ENCODE measurements at regions not wholly inside any gene's neighbourhood (a gene's known extent, or its start where the extent isn't known, plus 50 kb on each side); places are given as distances from the start of the nearest gene placed in this dataset.
"Not testable (repeated sequence)": the region's sequence is repeated elsewhere in the genome, so short reads cannot be mapped to it uniquely, and the experiment has no call there.

DNA sequence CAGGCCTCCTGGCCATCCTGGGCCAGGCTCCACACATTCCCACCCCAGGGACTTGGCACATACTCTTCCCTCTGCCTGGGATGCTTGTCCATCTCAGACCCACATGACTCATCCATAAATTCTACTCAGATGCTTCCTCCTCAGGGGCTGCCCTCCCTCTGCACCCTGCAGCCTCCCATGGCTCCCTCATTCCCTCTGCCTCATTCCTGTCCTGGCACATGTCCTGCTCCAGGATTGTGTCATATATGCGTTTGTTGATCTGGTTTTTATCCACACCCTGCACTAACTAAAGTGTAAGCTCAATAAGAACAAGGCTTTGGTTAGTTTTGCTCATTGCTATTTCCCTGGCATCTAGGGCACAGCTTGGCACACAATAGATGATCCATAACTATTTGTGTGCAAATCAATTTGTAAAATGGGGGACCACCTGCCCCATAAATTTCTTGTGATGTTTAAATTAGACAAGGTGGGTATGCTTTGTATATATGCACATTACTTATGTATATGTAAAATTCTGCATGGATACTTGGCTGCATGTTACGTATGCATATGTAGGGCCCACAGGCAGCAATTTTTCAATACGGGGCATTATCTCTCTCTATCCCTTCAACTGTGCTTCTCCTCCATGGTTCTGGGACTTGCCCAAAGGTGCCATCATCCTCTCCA is 191.4 kb downstream of the PTPRU start:
- DNase-seq = no peak

- peak; percentile 91 for DNase-seq
Measured at GRCh38 chr1:29426701-29427279, 190.5 kb downstream of the PTPRU start.

DNA sequence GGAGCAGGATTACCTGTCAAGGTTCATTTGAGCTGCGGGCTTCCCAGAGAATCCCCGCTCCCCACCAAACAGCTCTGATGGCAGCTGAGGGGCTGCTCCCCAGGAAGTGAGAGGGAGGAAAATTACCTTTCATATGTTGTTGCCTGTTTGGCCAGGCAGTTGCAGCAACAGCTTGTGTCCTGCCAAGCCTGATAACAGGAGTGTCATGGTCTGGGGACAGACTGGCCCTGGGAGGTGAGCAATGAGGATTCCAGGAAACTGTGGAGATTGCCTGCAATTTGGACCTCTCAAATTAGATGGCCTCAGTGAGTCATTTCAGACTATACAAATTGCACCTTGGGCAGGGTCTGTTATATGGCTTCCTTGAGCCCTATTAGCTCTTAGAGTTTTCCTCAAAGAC is 189.3 kb downstream of the PTPRU start:
- peak; percentile 39 for DNase-seq

- DNase-seq = no peak
Measured at GRCh38 chr1:29424266-29424665, 187.9 kb downstream of the PTPRU start.

- DNase-seq = no peak
Measured at GRCh38 chr1:29420202-29420601, 183.9 kb downstream of the PTPRU start.

GRCh38 chr1:29417971-29418370 is 181.6 kb downstream of the PTPRU start:
- no peak for DNase-seq

DNA sequence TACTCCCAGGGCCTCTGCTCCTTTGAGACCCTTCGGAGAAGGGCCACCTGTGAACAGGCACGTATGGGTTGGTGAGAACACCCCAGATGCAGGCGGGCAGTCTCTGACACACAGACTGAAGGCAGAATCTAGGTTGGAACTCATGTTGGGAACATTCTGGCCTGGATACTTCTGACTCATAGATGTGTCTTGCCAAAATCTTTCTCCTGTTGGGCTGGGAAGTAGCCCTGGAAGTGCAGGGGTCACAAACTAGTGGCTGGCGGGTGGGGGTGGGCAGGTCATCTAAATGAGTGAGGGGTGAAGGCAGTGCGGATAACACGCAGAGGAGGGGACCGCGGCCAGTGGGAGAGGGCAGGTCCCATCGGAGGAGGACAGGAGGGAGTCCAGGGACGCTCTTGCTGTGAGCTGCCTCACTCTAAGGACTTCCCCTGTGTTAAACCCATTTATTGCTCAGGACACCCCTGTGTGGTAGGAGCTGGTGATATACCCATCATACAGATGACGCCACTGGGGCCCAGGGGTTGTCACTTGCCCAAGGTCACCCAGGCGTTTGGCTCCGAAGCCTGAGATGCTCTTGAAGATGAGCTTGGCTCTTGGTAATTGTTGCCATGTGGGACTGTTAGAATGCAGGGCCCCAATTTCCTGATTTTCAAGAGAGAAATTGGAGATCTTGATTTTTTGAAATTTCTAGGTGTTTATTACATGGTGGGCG is 181.0 kb downstream of the PTPRU start:
- no peak for DNase-seq

DNA sequence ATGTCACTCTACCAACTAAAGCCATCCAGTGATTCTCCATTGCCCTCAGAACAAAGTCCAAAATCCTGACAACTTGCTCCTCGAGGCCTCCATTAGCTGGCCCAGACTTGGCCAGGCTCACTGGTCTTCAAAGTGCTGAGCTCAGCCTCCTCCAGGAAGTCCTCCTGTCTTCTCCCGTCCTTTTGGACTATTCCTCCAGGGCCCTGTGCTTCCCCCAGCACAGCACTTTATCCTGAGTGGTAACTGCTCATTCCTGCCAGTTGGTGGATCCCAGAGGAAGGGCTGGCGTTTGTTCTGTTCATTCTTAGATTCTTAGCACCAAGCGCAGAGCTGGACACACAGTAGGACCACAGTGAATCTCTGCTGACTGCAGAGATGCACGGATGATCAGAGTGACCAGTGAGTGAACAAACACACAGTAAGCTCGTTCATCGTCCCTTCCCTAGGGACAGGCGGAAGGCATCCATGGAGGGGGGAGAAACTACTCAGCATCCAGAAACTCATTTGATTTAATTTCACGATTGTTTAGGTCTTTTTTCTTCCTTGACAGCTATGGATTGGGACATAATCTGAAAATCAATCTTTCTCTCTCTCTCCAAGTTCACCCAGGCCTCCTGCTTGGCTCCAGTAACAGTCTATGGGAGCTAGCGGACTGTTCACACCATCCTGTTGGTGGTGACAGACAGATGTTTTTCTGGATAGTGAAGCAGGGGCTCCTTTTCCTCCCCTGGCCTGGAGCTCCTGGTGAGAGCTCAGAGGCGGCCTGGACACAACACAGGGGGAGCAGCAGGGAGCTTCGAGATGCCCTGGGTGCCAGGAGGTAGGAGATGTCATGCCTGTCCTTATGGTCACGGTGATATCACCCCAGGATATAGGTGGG is 180.2 kb downstream of the PTPRU start:
- no peak for DNase-seq

DNA sequence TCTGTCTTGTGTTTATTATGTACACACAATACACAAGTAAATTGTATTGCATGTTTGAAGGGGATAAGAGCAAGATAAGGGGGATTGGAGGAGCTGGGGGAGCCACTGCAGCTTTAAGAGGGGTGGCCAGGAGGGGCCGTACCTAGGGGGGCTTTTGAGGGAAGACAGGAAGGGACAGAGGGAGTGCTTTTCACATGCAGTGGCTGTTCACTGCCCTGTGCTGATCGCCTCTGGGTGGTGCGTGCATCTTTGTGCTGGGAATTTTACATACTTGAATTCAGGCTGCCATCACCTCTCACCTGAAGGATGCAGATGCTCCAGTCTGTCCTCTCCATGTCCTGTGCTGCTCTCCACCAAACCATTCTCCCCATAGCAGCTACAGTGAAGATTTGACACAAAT is 179.5 kb downstream of the PTPRU start:
- no peak for DNase-seq

DNA sequence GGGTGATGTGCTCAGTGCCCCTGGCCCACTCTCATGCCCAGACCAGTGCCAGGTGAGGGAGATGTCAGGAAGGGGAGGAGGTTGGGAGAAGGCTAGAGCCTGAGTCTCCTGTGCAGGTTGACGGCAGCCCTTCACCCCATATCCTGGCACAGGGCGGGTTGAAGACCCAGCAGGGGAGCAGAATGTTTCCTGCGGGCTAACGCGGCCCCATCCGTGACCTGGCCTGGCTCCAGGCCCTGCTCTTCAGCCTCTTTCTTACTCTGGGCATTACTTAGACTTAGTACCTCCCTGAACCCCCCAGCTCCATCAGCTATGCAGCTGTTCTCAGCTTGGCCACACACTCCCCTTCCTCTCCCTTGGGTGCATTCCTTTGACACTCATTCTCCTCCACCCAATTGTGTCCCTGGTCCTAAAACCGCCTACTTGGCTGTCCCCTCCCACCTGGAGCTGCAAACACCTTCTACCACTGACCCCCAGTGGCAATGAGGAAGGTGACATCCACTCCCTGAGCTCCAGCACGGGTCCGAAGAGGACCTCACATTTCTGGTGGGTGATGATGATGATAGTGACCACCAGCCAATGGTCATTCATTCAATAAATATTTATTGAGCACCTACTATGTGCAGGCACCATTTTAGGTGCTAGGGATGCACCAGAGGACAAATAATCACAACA is 179.0 kb downstream of the PTPRU start:
- DNase-seq = peak; percentile 78

GRCh38 chr1:29414086-29414485 is 177.8 kb downstream of the PTPRU start:
- DNase-seq = no peak

- DNase-seq = no peak
Measured at GRCh38 chr1:29413661-29414060, 177.3 kb downstream of the PTPRU start.

DNA sequence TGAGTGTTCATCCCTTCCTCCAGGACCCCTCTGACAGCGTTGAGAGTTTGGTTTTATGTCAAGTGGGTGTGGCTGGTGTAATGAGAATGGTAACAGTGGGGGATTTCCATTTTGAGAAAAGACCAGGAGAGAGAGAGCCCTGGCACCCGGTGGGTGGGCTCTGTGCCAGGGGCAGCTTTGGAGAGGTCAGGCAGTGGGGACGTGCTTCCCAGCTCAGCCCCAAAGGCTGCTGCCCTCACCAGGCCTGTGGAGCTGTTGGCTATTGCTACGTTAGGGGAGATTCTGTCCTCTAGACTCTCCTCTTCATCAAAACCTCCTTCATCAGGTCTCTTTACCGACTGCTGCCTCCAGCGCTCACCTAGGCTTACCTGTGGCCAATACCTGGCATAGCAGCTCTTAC is 176.3 kb downstream of the PTPRU start:
- DNase-seq = no peak

GRCh38 chr1:29410476-29410875 is 174.2 kb downstream of the PTPRU start:
- DNase-seq = peak; percentile 100

DNA sequence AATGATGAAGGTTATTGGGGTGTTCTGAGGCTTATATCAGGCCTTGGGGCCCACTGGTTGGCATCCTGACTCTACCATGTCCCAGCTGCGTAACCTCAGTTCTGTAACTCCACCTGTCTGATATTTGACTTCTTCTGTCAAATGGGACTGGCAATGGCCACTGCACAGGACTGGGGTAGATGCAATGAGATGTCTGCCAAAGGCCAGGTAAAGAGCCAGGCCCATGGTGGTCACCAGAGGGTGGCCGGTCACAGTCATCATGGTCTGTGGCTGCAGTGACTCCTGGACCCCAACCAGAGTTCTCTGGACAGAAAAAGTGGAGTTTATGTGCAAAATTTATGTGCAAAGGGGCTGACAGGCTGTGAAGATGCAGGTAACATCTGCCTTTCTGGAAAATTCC is 173.3 kb downstream of the PTPRU start:
- no peak for DNase-seq

- DNase-seq = no peak
Measured at GRCh38 chr1:29408831-29409605, 172.7 kb downstream of the PTPRU start.

GRCh38 chr1:29406814-29407213 is 170.5 kb downstream of the PTPRU start:
- no peak for DNase-seq

DNA sequence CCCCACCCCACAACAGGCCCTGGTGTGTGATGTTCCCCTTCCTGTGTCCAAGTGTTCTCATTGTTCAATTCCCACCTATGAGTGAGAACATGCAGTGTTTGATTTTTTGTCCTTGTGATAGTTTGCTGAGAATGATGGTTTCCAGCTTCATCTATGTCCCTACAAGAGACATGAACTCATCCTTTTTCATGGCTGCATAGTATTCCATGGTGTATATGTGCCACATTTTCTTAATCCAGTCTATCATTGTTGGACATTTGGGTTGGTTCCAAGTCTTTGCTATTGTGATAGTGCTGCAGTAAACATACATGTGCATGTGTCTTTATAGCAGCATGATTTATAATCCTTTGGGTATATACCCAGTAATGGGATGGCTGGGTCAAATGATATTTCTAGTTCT is 163.9 kb downstream of the PTPRU start:
- not testable (repeated sequence) for DNase-seq

DNA sequence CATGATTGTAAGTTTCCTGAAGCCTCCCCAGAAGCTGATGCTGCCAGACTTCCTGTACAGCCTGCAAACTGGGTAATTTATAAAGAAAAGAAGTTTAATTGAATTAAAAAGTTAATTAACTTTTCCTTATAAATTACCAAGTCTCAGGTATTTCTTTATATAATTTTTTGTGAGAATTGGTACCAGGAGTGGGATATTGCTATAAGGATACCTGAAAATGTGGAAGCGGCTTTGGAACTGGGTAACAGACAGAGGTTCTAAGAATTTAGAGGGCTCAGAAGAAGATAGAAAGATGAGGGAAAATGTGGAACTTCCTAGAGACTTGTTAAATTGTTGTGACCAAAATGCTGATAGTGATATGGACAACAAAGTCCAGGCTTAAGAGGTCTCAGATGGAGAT is 163.1 kb downstream of the PTPRU start:
- no peak for DNase-seq

GRCh38 chr1:29398431-29398830 is 162.1 kb downstream of the PTPRU start:
- peak; percentile 25 for DNase-seq

- no peak for DNase-seq
Measured at GRCh38 chr1:29397981-29398380, 161.7 kb downstream of the PTPRU start.

DNA sequence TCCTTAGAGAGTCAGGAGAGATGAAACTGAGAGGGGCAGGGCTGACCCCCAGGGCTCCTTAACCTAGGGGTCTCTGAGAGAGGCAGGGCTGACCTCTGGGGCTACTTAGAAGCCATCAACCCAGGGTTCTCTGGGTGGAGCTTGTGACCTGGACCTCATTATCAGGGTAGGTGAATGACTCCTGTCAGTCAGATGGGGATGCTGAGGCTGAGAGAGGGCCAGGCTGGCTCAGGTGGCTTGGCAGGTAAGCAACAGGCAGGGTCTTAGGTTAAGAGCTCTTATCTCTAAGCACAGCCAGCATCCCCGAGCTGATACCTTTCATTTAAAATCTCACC is 160.9 kb downstream of the PTPRU start:
- DNase-seq = no peak

All from DMS153 (cell line).